HG03060 (cell line): ENCODE measurements at regions not wholly inside any gene's neighbourhood (a gene's known extent, or its start where the extent isn't known, plus 50 kb on each side); places are given as distances from the start of the nearest gene placed in this dataset.

Experiments used
- ATAC-seq: cut with Tn5 transposase; IDR thresholded peaks from one replicate; pipeline ENCODE4 v1.9.1; 2021; ENCODE audit warnings: low read depth, moderate number of reproducible peaks; ENCODE audit not compliant: unreplicated experiment

DNA sequence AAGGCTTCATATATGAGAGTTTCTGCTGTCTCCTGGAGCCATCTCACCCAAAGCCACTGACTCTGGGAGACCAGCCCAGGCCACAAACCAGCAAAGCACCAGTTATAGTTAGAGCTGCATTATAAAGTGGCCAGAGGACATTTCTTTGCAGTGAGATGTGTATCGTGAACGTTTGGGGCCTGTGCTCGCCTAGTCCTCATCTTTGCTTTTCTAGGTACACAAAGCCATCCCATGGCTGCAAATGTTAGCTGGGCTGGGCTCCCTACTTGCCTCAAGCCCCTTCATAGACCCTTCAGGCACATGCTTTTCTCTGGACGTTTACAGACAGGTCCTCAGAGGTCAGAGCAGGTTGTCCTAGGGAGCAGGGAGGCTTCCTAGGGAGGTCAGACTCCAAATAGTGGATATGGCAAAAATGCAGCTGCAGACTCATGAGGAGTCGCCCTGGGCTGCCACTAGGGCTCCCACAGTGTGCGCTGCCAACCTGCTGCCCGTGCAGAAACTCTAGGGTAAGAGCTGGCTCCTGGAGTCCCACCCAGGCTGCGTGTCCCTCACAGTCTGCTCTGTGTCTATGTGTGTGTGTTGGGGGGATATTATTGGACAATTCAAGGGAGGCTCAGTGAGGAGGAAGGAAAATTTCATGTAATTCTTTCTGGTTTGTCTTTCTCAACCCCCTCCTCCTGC, 141.0 kb downstream of the RPIA start:
- no peak for ATAC-seq

DNA sequence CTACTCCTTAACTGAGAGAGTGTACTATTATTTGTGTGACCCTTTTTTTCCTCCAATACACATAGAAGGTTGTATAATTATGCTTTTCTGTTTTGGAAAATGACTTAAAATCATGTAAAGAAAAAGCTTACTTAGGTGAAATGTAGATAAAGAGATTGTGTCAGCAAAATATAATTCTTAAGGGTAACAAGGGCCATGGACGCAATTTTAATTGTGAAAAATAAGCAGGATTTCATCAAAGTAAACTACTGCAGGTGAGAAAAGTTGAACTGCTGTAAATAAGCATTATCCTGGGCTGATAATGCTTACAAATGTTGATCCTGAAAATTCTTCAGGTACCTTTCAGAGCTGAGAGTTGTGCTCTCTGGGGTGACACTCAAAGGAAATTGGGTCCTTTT, 141.5 kb downstream of the RPIA start:
- no peak for ATAC-seq

DNA sequence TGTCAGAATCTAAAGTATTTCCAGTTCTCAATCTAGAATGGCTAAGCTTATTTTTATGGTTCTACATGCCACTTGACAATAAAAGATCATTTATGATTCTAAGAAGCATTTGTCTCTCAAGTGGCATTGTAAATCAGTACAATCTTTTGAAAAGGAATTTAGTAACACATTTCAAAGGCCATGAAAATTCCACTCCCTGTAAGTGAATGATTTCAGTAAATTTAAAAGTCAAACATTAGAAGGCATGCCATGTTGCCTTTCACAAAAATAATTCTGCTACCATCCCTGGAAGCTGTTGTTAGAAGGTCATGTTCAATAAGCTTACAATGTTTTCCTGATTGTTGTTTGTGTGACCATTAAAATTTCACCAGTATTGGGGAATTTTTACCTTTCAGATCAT, 142.9 kb downstream of the RPIA start:
- no peak for ATAC-seq

DNA sequence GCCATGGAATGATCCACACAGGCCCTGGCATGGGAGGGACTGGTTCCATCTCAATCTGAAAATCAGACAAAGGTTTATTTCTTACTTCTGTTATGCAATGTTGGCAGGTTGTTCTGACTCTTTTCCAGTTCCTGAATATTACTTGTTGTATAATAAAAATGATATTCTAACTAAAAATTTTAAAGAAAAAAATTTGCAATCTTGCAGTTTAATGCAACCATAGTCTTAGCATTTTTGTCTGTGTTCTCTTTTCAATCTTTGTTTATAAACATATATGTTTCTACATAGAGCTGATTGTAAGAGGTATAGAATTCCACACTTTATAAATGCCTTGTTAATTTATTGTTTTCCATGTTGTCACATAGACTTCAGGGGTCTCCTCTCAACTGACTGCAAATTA, 143.4 kb downstream of the RPIA start:
- no peak for ATAC-seq

- ATAC-seq: no peak
Measured at GRCh38 chr2:88835726-88836125, 144.3 kb downstream of the RPIA start.

DNA sequence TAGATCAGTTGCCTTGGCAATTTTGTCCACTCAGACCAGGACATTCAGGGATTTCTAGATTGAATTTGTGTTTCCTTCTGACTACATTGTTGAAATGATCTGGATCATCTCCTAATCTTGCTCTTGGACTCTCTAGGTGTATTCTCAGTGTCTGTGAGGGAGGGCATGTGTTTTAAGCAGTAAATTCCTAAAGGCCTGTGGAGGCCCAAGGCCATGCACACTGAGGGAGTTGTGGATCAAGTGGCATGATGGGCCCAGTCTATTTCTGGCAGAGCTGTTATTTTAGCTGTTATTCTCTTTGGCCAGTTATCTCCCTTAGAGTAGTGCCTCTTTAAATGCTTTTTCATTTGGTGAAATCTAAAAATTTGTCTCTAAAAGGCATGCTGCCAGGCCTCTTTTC, 144.9 kb downstream of the RPIA start:
- no peak for ATAC-seq

- ATAC-seq: no peak
Measured at GRCh38 chr2:88837511-88838160, 146.2 kb downstream of the RPIA start.

- ATAC-seq: no peak
Measured at GRCh38 chr2:88838165-88838635, 146.7 kb downstream of the RPIA start.

DNA sequence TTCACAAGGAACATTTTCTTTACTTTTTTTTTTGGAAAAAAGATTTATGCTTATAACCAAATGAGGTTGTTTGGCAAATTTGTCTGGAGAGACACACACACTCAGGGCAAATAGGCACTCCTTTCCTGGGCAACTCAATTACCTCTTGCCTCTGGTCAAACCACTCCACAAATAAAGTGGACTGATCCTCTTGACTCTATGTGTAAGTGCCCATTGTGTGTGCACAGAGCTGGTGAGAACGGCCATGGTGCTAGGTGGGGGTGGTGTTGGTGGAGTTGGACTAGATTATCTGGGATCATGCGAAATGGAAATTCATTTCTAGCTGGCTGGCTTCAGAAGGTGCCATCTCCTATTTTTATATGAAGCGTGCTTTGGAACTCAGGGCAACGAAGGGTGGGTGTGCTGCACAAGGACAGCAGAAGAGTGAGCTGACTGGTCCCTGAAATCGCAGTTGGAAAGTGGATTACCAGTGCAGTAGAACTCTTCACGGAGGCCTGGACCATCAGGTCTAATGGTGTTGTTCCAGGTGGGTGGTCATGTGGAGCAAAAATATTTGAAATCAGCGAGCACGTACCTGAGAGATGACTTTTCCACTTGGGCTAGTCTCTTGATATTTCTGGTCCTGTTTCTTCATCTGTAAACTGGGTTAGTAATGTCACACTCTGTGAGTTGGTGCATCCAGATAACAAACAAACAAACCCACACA, 149.9 kb downstream of the RPIA start:
- no peak for ATAC-seq

GRCh38 chr2:88842656-88843460, 151.4 kb downstream of the RPIA start:
- ATAC-seq: no peak

DNA sequence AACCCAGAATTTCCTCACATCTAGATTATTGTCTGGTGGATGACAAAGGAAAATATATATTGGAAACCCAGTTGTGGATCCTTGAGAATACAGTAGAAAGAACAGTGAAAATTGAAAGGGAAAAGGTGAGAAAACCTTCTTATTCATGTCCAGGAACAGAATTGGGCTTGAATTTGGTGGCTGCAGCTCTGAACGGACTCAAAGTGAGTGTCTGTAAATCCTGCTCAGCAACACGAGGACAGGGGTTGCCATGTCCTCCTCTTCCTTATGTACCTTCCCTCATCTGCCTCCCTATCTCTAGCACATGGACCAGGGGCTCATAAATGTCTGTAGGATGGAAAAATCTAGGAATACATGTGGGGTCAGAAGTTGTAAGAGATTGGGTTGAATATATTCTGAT, 152.2 kb downstream of the RPIA start:
- ATAC-seq: no peak

DNA sequence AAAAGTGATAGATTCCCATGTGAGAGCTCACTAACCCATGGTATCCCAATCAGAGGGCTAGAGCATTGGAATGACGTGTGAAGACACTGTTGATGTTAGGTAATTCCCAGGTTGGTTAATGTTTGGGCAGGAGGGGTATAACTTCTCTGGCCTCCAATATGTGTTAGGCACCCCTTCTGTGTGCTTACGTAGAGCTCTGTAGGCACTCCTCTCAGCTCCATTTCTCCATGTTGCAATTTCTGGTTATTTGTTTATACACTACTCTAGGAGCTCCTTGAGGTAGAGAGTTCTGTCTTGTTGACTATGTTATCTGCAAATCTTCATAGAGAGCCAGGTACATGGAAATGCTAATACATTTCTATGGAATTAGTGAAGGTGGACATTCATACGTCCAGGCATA, 153.5 kb downstream of the RPIA start:
- ATAC-seq: no peak

DNA sequence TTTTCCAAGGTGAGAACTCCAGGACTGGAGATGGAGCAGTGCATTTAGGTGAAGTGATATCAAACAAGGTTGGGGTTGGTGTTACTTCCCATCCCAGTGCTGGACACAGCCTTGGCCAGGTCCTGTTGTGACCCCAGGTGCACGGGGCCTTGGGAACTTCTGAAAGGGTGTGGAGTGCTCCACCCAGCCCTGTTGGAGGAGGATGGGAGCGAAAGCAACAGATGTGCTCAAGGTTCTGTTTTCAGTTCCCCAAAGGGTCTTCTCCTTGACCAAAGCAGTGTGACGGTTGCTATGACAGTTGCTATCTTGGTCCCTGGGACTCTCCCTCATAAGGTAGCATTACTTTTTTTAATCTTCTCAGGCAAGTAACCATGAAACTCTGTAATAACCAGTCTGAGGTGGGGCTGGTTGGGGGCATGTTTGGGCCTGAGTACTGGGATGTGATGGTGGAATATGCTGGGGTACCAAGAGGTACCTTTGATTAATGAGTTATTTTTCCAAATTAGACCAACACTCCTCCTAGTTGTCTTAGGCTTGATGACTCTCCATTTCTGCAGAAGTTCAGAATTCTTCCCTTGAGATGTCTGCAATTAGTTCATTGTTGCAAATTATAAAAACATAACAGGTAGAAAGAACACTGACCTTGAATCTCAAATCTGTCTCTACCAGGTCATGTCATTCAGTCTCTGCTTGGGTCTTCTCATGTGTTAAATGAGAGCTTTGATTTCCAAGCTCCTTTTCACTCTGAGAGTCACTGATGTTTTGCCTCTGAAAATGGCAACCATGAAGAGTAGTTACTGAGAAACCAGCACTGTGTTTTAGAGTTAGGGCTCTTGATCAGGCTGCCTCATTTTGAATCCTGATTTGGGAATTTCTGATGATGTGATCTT, 154.5 kb downstream of the RPIA start:
- no peak for ATAC-seq

DNA sequence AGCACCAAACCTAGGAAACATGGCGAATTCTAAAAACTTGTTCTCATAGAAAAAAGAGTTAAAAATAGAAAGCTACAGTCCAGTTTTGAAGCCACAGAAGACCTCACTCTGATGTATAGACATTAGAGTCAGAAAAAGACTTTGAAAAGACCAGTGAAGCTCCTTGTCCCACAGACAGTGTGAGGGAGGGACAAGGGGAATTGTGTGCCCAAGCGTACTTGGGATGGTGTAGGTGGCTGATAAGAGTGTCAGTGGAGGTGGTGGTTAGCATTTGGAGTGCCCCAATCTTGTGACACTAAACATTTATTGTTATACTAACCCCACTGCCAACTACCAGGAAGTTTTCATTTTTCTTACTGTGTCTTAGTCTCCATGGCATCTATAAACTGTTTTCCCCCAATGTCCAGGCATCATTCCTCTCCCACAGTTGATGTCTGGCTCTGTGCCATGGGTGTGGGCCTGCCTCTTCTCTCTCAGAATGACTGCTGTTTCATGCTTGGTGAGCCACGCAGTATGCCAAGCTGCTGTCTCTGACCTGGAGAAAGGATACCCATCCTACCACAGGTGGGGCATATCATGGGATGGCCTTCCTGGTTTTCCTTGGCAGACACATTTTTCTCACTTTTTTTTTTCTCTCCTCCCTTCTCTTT, 161.4 kb downstream of the RPIA start:
- no peak for ATAC-seq

- no peak for ATAC-seq
Measured at GRCh38 chr2:88853403-88853790, 161.9 kb downstream of the RPIA start.

DNA sequence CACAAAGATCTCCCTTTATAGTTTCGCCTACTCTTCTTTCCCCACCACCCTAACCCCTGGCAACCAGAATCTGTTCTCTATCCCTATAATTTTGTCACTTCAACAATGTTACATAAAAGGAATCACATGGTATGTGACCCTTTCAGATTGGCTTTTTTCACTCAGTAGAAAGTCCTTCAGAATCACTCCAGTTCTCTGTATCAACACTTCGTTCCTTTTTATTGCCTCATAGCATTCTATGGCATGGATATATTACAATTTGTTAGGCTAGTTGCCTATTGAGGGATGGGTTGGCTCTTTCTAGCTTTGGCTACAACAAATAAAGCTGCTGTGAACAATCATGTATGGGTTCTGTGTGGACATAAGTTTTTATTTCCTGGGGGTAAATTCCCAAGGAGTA, 163.1 kb downstream of the RPIA start:
- ATAC-seq: no peak

GRCh38 chr2:88855620-88856408, 164.3 kb downstream of the RPIA start:
- ATAC-seq: no peak

GRCh38 chr2:88856409-88857135, 165.1 kb downstream of the RPIA start:
- no peak for ATAC-seq
